Mammary epithelial cell (primary cell): ENCODE measurements at regions not wholly inside any gene's neighbourhood (a gene's known extent, or its start where the extent isn't known, plus 50 kb on each side); places are given as distances from the start of the nearest gene placed in this dataset.

Experiments used
- EZH2 ChIP-seq: IDR thresholded peaks from 2 replicates; pipeline ENCODE4 v1.6.1; 2012; ENCODE audit warnings: low read length, inconsistent platforms, borderline replicate concordance
- TF ChIP-seq, protein P1 (sequence below), 2 donors: IDR thresholded peaks in 1 of 2; conservative IDR thresholded peaks in 1 of 2; 2 replicates each; pipeline ENCODE4 v1.5.1; 2011 to 2012; ENCODE audit warnings: inconsistent platforms in 2 of 2, low read length in 2 of 2, mild to moderate bottlenecking in 2 of 2, control low read depth in 1 of 2, low read depth in 1 of 2; ENCODE audit not compliant: insufficient read depth in 1 of 2; ENCODE audit errors: extremely low read depth in 1 of 2

DNA sequence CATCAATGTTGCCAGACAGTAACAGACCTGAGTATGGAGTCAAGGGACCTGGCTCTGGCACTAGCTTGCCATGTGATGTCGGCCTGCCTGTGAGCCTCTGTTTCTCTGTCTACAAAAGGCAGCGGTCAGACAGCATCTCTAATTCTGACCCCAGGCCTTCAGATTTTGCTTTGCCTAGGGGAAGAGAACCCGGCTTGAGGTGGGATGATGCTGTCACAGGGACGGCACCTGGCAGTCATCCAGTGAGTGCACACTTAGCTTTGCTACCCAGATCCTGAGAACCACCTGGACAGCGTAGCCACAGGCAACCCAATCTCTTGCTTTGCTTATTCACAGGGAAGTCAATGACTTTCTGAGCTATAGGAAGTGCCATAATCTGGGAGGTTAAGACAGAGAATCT lies 135.2 kb upstream of the SALL1 start:
- TF ChIP-seq EZH2 = no peak
- TF ChIP-seq, protein P1, sequence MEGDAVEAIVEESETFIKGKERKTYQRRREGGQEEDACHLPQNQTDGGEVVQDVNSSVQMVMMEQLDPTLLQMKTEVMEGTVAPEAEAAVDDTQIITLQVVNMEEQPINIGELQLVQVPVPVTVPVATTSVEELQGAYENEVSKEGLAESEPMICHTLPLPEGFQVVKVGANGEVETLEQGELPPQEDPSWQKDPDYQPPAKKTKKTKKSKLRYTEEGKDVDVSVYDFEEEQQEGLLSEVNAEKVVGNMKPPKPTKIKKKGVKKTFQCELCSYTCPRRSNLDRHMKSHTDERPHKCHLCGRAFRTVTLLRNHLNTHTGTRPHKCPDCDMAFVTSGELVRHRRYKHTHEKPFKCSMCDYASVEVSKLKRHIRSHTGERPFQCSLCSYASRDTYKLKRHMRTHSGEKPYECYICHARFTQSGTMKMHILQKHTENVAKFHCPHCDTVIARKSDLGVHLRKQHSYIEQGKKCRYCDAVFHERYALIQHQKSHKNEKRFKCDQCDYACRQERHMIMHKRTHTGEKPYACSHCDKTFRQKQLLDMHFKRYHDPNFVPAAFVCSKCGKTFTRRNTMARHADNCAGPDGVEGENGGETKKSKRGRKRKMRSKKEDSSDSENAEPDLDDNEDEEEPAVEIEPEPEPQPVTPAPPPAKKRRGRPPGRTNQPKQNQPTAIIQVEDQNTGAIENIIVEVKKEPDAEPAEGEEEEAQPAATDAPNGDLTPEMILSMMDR (conservative IDR thresholded peaks at IDR 0.05 in 1 of 2, IDR thresholded peaks at IDR 0.05 in 1 of 2; ENCODE audit: extremely low read depth in 1 of 2, insufficient read depth in 1 of 2, low read depth in 1 of 2, low read length in 2 of 2) = no peak
